Transverse colon (tissue), 4 donors: ENCODE measurements at regions not wholly inside any gene's neighbourhood (a gene's known extent, or its start where the extent isn't known, plus 50 kb on each side); places are given as distances from the start of the nearest gene placed in this dataset.

Source experiments
- DNase-seq: peaks from one replicate; pipeline ENCODE4 v3.0.0-alpha.2; 2019
- H3K27ac ChIP-seq, 4 donors: fragments of 200-600 bp; sonication (generic); 2 replicates each; pipeline ENCODE4 v1.5.1; 2016 to 2018; ENCODE audit warnings: inconsistent platforms in 4 of 4
- H3K27me3 ChIP-seq: fragments of 200-600 bp; sonication (generic); 2 replicates; pipeline ENCODE4 v1.5.1; 2017; ENCODE audit warnings: inconsistent platforms
- H3K36me3 ChIP-seq, 4 donors: fragments of 200-600 bp; sonication (generic); 2 replicates each; pipeline ENCODE4 v1.5.1; 2017 to 2019; ENCODE audit warnings: inconsistent platforms in 4 of 4
- H3K4me1 ChIP-seq, 4 donors: fragments of 200-600 bp; sonication (generic); 2 replicates each; pipeline ENCODE4 v1.5.1; 2017 to 2020; ENCODE audit warnings: inconsistent platforms in 4 of 4
- H3K4me3 ChIP-seq, 4 donors: fragments of 200-600 bp; sonication (generic); 1 replicate in 1 of 4; 2 replicates in 3 of 4; pipeline versions ENCODE4 v1.5.1 to v1.6.1; 2017 to 2019; ENCODE audit warnings: inconsistent platforms in 4 of 4
- H3K9me3 ChIP-seq, 2 donors: fragments of 200-600 bp; sonication (generic); 2 replicates each; pipeline ENCODE4 v1.5.1; 2017 to 2019; ENCODE audit warnings: inconsistent platforms in 2 of 2
- CTCF ChIP-seq, 5 experiments: fragments of 200-600 bp in 3 of 5; fragments of 450-650 bp in 2 of 5; sonication (generic) in 3 of 5; IDR thresholded peaks; 1 replicate in 2 of 5; 2 replicates in 3 of 5; pipeline ENCODE4 v1.5.1; 2016 to 2017; ENCODE audit warnings: antibody characterized with exemption in 5 of 5, inconsistent platforms in 3 of 5, mild to moderate bottlenecking in 2 of 5, moderate library complexity in 1 of 5
- EP300 ChIP-seq: sonication (generic); formaldehyde crosslinking; IDR thresholded peaks from one replicate; pipeline ENCODE4 v1.6.1; 2017; ENCODE audit warnings: antibody characterized with exemption, low read depth
- POLR2A ChIP-seq: fragments of 450-650 bp; IDR thresholded peaks from one replicate; pipeline ENCODE4 v1.6.1; 2016; ENCODE audit warnings: antibody characterized with exemption, mild to moderate bottlenecking, moderate library complexity
- POLR2AphosphoS5 ChIP-seq, 3 donors: sonication (generic); formaldehyde crosslinking; IDR thresholded peaks; one replicate each; pipeline ENCODE4 v1.6.1; 2016; ENCODE audit warnings: antibody characterized with exemption in 3 of 3
- WGBS, 2 donors: methylation state at CpG; one replicate each; pipeline ENCODE4 v1.1.5; 2018; ENCODE audit warnings: low coverage in 1 of 2; 5-methylcytosine and 5-hydroxymethylcytosine counted together
- in situ Hi-C, 4 donors: fragments of 200-750 bp; cut with MboI; loops; one replicate each; pipeline versions ENCODE4 v1.15.0 to v1.15.1; 2017; ENCODE audit warnings: low sequenced_read_pairs in 3 of 4, low pct_ligation_motif_present in 1 of 4, low pct_unique_long_range_greater_than_20kb in 1 of 4
- intact Hi-C: fragments of 100-400 bp; cut with DNase I; formaldehyde crosslinking; loops from one replicate; pipeline ENCODE4 v1.15.1; 2023; ENCODE audit warnings: low total_unique reads

GRCh38 chr2:121943285-121943684, 187.8 kb downstream of the TSN start:
- no peak for DNase-seq
- Histone ChIP-seq H3K36me3 (no peaks in the 10 kb centered on the region), H3K9me3 (no peaks in the 10 kb centered on the region), H3K27ac (no peak overlapping the region), H3K27me3 (no peaks in the 10 kb centered on the region), H3K4me1 (no peaks in the 10 kb centered on the region), H3K4me3 (no peak overlapping the region)
- TF ChIP-seq POLR2A: no peak
- no peak for TF ChIP-seq EP300
- TF ChIP-seq POLR2AphosphoS5 (IDR thresholded peaks at IDR 0.05): no peak
- TF ChIP-seq CTCF (IDR thresholded peaks at IDR 0.05): no peak
- intact Hi-C loops (no loop called here), in situ Hi-C loops (no loop called here)
- 94% methylated on average over 1 of the region's 1 CpG; no CpG with 5 or more reads in 1 of the 2 donors for WGBS, 2 donors

DNA sequence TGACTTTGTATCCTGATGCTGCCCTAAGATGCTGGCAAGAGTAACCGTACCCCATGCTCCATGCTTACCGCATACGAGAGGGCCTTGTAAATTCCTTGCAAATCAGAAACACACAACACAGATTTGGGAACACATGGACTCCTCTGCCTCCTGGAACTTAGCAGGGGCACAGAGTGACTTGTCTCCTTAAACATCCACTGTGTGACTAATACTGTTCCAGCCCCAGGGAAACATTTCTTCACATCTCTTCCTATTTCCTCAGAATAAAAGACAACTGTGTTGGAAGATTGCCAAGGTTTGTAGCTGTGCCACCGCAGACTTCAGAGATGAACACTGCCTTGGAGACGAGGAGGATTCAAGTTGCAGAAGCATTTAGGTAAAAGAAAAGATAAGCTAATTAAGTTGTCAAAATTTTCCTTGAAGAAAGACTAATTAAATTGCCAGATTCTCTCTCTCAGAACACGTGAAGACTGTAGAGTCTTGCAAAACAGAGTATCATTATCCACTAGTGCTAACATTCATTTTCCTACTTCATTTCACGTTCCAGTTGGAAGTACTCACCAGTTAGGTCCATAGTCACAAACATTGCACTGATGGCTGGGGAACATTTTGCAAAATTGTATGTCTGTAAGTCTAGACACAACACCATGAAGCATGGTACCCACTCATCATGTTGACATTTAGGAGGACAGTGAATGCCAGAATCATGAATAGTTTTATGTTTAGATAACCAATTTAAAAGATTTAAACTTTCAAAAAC, 188.8 kb downstream of the TSN start:
- Histone ChIP-seq H3K4me1 (no peaks in the 10 kb centered on the region), H3K36me3 (no peaks in the 10 kb centered on the region), H3K4me3 (no peak overlapping the region), H3K27me3 (no peaks in the 10 kb centered on the region), H3K9me3 (no peaks in the 10 kb centered on the region), H3K27ac (no peak overlapping the region)
- WGBS, 2 donors: 67 to 73% methylated on average over 4 to 7 of the region's 7 CpGs
- no peak for DNase-seq
- in situ Hi-C loops (no loop called here), intact Hi-C loops (no loop called here)
- TF ChIP-seq POLR2AphosphoS5 (IDR thresholded peaks at IDR 0.05) (no peak), POLR2A (no peak), EP300 (no peak), CTCF (IDR thresholded peaks at IDR 0.05) (no peak)

GRCh38 chr2:121947674-121948073, 192.2 kb downstream of the TSN start:
- Histone ChIP-seq H3K36me3 (no peaks in the 10 kb centered on the region), H3K27ac (no peak overlapping the region), H3K4me1 (no peaks in the 10 kb centered on the region), H3K27me3 (no peaks in the 10 kb centered on the region), H3K9me3 (no peaks in the 10 kb centered on the region), H3K4me3 (no peak overlapping the region)
- TF ChIP-seq EP300: no peak
- no peak for TF ChIP-seq POLR2A
- TF ChIP-seq POLR2AphosphoS5 (IDR thresholded peaks at IDR 0.05): no peak
- in situ Hi-C loops: no loop called here
- intact Hi-C loops: no loop called here
- WGBS, 2 donors: 76 to 86% methylated on average over 6 to 7 of the region's 7 CpGs
- DNase-seq: no peak

DNA sequence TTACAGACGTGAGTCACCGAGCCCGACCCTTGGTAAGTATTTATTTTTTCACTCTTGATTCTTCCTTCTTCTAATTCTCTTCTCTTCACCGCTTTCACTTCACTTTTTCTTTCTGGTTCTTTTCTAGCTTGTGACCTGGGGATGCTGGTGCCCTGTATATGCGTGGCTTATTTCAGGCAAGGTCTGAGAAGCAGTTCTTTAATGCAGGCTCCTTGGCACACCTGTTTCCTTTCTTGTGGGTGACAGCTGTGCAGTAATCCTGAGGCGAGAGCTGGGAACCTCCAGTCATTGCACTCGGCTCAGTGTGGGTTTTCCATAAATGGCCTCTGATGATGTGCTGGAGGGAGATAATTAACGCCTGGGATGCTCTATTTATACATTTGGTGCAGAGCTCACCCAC, 193.8 kb downstream of the TSN start:
- no peaks in the 10 kb centered on the region for H3K27me3 ChIP-seq
- TF ChIP-seq POLR2A (no peak), POLR2AphosphoS5 (IDR thresholded peaks at IDR 0.05) (no peak), CTCF (IDR thresholded peaks at IDR 0.05) (no peak), EP300 (no peak)
- no peaks in the 10 kb centered on the region for H3K36me3 ChIP-seq
- intact Hi-C loops: no loop called here
- no peak overlapping the region for H3K27ac ChIP-seq
- H3K9me3 ChIP-seq: no peaks in the 10 kb centered on the region
- in situ Hi-C loops: no loop called here
- H3K4me3 ChIP-seq: no peak overlapping the region
- no peak for DNase-seq
- WGBS, 2 donors: 67 to 80% methylated on average over 2 to 8 of the region's 8 CpGs
- H3K4me1 ChIP-seq: no peaks in the 10 kb centered on the region

DNA sequence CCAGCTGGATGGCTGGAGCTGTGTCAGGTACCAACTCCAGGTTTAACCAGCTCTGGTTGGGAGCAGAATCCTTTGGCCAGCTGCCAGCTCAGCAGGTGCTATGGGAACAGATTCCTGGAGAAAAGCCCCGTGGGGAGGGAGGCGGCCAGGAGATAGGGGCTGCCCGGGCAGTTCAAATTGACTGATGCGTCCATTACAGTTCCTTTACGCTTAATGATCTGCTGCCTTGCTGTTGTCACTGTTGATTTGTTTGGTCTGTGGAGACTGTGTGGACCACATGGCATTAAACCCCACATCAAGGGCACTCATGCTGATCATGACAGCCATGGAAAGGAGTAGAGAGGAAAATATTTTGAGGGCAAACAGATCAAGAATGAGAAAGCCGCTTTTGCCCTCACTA, 200.0 kb downstream of the TSN start:
- no peak for DNase-seq
- H3K27ac ChIP-seq: no peak overlapping the region
- H3K9me3 ChIP-seq: no peaks in the 10 kb centered on the region
- WGBS, 2 donors: 54 to 88% methylated on average over 1 to 6 of the region's 6 CpGs
- H3K27me3 ChIP-seq: no peaks in the 10 kb centered on the region
- no peaks in the 10 kb centered on the region for H3K4me1 ChIP-seq
- in situ Hi-C loops (no loop called here), intact Hi-C loops (no loop called here)
- H3K36me3 ChIP-seq: no peaks in the 10 kb centered on the region
- TF ChIP-seq POLR2AphosphoS5 (IDR thresholded peaks at IDR 0.05): no peak
- no peak for TF ChIP-seq CTCF (IDR thresholded peaks at IDR 0.05)
- TF ChIP-seq POLR2A: no peak
- no peak for TF ChIP-seq EP300
- H3K4me3 ChIP-seq: no peak overlapping the region
